ENCODE measurements at regions not wholly inside any gene's neighbourhood (a gene's known extent, or its start where the extent isn't known, plus 50 kb on each side); places are given as distances from the start of the nearest gene placed in this dataset.
"Not testable (repeated sequence)": the region's sequence is repeated elsewhere in the genome, so short reads cannot be mapped to it uniquely, and the experiment has no call there.

DNA sequence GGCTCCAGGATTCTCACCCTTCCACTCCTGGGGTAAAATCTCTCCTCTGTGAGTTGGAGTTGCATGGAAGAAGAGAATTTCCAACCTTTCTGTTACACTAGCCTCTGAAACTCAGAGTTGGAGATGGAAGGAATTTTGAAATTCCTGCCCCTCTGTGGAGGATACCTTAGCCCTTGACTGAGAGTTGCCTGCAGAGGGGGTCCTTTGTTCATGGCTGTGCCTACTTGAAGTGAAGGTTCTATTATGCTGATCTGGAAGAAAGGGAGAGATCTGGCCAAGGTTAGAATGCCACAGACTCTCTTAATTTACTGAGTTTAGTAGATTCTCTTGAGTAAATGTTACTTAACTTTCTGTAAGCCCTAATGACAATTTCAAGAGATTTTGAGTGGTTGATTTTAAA, 626.6 kb upstream of the GYPC start:
- TF ChIP-seq CTCF (conservative IDR thresholded peaks at IDR 0.05; ENCODE audit: low read depth, low read length) = no peak
- no peak for DNase-seq (ENCODE audit: low read depth)
- no peak overlapping the region for H3K4me3 ChIP-seq (ENCODE audit: low read length)

DNA sequence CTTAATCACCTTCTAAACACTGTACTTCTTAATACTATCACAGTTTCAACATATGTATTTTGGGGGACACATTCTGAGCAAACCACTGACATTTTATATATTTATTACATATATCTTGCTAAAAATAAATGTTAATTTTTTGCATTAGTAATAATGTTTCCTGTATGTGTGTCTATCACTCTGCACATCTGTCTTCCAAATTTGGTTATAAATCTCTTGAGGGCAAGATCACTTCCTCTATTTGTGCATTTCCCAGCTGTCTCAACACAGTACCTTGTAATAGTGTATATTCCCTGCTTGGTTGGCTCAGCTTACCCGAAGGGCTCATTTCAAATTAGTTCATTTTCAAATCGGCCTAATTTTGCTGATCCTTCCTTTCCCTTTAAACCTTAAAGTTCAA, 617.1 kb upstream of the GYPC start:
- no peak overlapping the region for H3K4me3 ChIP-seq (ENCODE audit: low read length)
- TF ChIP-seq CTCF (conservative IDR thresholded peaks at IDR 0.05; ENCODE audit: low read depth, low read length) = no peak
- no peak for DNase-seq (ENCODE audit: low read depth)

- no peak for DNase-seq (ENCODE audit: low read depth)
- no peak for TF ChIP-seq CTCF (conservative IDR thresholded peaks at IDR 0.05; ENCODE audit: low read depth, low read length)
- no peak overlapping the region for H3K4me3 ChIP-seq (ENCODE audit: low read length)
These were observed 614.4 kb upstream of the GYPC start for GRCh38 chr2:126041391-126042047.

- no peak overlapping the region for H3K4me3 ChIP-seq (ENCODE audit: low read length)
- no peak for TF ChIP-seq CTCF (conservative IDR thresholded peaks at IDR 0.05; ENCODE audit: low read depth, low read length)
- no peak for DNase-seq (ENCODE audit: low read depth)
These were observed 613.9 kb upstream of the GYPC start for GRCh38 chr2:126042089-126042488.

DNA sequence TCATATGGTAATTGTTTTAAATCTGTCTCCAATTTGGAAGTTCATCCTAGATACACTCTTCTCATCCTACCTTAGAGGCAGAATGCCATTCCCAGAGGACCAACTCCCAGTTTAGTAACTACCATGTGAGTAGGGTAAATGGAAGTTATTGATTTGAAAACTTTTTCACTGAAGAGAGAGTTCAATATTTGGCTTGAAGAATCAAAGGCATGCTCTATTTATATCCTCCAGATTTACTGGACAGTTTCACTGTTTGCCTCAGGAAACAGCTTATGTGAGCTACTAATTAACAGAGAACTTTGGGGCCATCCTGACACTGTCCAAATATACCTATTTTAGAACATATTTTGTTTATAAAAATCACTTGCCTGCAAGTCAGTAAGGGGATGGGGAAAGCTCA, 607.2 kb upstream of the GYPC start:
- TF ChIP-seq CTCF (conservative IDR thresholded peaks at IDR 0.05; ENCODE audit: low read depth, low read length) = no peak
- no peak overlapping the region for H3K4me3 ChIP-seq (ENCODE audit: low read length)
- no peak for DNase-seq (ENCODE audit: low read depth)

DNA sequence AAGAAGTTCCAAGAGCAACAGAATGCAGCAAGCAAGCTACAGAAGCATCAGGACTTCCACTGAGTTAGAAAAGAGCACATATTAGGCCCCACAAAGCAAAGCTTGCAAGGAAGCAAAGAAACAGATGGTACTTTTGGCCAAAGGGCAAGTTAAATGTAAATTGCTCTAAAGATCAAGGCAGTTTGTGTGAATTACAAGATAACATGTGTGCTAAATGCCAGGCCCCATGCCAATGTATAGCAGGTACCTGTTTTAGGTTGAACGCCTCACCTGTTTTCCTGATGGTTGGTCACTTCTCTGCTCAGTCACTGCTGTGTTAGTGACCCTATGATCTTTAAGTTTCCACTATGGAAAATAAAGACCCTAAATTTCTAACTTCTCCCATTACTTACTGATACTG, 606.5 kb upstream of the GYPC start:
- no peak for DNase-seq (ENCODE audit: low read depth)
- H3K4me3 ChIP-seq (ENCODE audit: low read length) = no peak overlapping the region
- no peak for TF ChIP-seq CTCF (conservative IDR thresholded peaks at IDR 0.05; ENCODE audit: low read depth, low read length)

DNA sequence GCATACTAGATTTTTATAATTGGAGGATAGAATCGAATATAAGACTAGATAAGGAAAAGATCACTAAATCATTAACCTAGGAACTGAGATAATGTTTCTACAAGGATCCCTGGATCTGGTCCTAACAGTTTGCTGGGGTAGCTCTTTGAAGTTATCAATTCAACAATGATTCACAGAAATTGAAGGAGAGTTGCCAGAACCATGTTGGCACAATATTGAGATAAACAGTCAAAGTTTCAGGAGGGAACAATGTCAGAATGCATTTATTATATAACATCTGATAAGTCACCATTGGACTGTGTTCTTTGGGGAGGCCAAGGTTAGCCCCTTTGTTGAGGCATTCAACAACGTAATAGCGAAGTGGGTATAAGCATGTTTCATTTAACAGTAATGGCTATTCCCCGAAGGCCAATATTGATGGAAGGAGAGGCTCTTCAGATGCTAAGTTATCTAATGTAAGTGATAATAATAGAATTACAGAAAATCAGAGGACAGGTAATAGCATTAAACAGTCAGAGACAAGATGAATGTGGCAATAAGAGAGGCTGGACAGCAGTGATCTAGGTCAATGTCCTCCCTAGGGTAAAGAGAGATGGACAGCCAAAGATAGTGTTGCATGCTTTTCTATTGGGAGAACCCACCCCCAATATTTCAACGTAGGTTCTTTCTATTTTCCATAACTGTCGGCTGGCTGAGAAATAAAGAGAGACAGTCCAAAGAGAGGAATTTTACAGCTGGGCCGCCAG, 604.8 kb upstream of the GYPC start:
- H3K4me3 ChIP-seq (ENCODE audit: low read length) = no peak overlapping the region
- TF ChIP-seq CTCF (conservative IDR thresholded peaks at IDR 0.05; ENCODE audit: low read depth, low read length) = no peak
- no peak for DNase-seq (ENCODE audit: low read depth)

- DNase-seq (ENCODE audit: low read depth); H3K4me3 ChIP-seq (ENCODE audit: low read length): not testable (repeated sequence)
These were observed 604.2 kb upstream of the GYPC start for GRCh38 chr2:126051737-126052240.
